GDM1 (cell line): ENCODE measurements at regions not wholly inside any gene's neighbourhood (a gene's known extent, or its start where the extent isn't known, plus 50 kb on each side); places are given as distances from the start of the nearest gene placed in this dataset.
"Not testable (repeated sequence)": the region's sequence is repeated elsewhere in the genome, so short reads cannot be mapped to it uniquely, and the experiment has no call there.

Experiments used
- DNase-seq: peaks from one replicate; lab custom pipeline; 2025; lab: John Stamatoyannopoulos, UW

- no peak for DNase-seq
Observed at GRCh38 chr2:43018179-43019024, 208.0 kb downstream of the ZFP36L2 start.

GRCh38 chr2:43013821-43014345 lies 212.5 kb downstream of the ZFP36L2 start:
- no peak for DNase-seq

- no peak for DNase-seq
Observed at GRCh38 chr2:43012966-43013365, 213.4 kb downstream of the ZFP36L2 start.

- DNase-seq, result no peak
Observed at GRCh38 chr2:43011158-43011491, 215.3 kb downstream of the ZFP36L2 start.

- DNase-seq, result no peak
Observed at GRCh38 chr2:43010438-43011157, 215.8 kb downstream of the ZFP36L2 start.

- DNase-seq, result no peak
Observed at GRCh38 chr2:43009448-43009847, 217.0 kb downstream of the ZFP36L2 start.

- DNase-seq, result no peak
Observed at GRCh38 chr2:43008388-43008787, 216.0 kb upstream of the HAAO start.

GRCh38 chr2:43007901-43008300 lies 215.5 kb upstream of the HAAO start:
- DNase-seq, result no peak

GRCh38 chr2:43006834-43007543 lies 214.6 kb upstream of the HAAO start:
- no peak for DNase-seq

- no peak for DNase-seq
Observed at GRCh38 chr2:43005975-43006833, 213.8 kb upstream of the HAAO start.

- DNase-seq, result no peak
Observed at GRCh38 chr2:43005245-43005974, 213.0 kb upstream of the HAAO start.

GRCh38 chr2:43004879-43005244 lies 212.5 kb upstream of the HAAO start:
- DNase-seq, result no peak

- DNase-seq, result not testable (repeated sequence)
Observed at GRCh38 chr2:43004126-43004865, 211.9 kb upstream of the HAAO start.

- DNase-seq, result no peak
Observed at GRCh38 chr2:43003702-43004101, 211.3 kb upstream of the HAAO start.

- no peak for DNase-seq
Observed at GRCh38 chr2:43001787-43002468, 209.5 kb upstream of the HAAO start.

GRCh38 chr2:43001055-43001378 lies 208.6 kb upstream of the HAAO start:
- no peak for DNase-seq

- no peak for DNase-seq
Observed at GRCh38 chr2:43000242-43001054, 208.1 kb upstream of the HAAO start.

- no peak for DNase-seq
Observed at GRCh38 chr2:42999856-43000241, 207.5 kb upstream of the HAAO start.

GRCh38 chr2:42999391-42999841 lies 207.0 kb upstream of the HAAO start:
- DNase-seq, result no peak
